ENCODE measurements at regions not wholly inside any gene's neighbourhood (a gene's known extent, or its start where the extent isn't known, plus 50 kb on each side); places are given as distances from the start of the nearest gene placed in this dataset.

DNA sequence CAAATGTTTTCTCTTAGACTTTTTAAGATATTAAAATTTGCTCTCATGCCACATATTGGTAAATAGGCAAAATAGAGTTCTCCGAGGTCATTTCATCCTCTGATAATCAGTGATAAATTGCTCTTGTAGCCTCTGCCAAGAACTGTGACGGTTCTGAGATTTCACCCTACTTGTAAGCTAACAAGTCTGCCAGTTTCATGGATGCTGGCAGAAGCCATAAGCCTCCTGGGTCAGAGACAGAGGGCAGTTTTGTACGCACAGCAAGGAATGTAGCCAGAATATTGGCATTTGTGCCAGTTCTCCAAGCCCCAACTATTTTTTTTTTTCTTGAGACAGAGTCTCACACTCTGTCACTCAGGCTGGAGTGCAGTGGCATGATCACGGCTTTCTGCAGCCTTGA is 945.0 kb upstream of the WWC1 start:
- intact Hi-C loops (cut with micrococcal nuclease; ENCODE audit: unreplicated experiment): no loop called here
- TF ChIP-seq, protein P1, sequence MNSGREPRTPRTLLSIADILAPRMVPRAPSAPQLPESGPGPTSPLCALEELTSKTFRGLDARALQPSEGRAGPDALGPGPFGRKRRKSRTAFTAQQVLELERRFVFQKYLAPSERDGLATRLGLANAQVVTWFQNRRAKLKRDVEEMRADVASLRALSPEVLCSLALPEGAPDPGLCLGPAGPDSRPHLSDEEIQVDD (CRISPR knock-in tag; IDR thresholded peaks at IDR 0.05; ENCODE audit: borderline replicate concordance): no peak
- TF ChIP-seq ISX (CRISPR knock-in tag; conservative IDR thresholded peaks at IDR 0.05) (no peak), RBM22 (optimal IDR thresholded peaks at IDR 0.05; ENCODE audit: low read length) (no peak), KLF9 (CRISPR knock-in tag; IDR thresholded peaks at IDR 0.05; ENCODE audit: low read depth) (no peak), ZNF550 (CRISPR knock-in tag; IDR thresholded peaks at IDR 0.05; ENCODE audit: borderline replicate concordance) (no peak), FOXA3 (CRISPR knock-in tag; IDR thresholded peaks at IDR 0.05) (no peak)
- TF ChIP-seq, protein P2, sequence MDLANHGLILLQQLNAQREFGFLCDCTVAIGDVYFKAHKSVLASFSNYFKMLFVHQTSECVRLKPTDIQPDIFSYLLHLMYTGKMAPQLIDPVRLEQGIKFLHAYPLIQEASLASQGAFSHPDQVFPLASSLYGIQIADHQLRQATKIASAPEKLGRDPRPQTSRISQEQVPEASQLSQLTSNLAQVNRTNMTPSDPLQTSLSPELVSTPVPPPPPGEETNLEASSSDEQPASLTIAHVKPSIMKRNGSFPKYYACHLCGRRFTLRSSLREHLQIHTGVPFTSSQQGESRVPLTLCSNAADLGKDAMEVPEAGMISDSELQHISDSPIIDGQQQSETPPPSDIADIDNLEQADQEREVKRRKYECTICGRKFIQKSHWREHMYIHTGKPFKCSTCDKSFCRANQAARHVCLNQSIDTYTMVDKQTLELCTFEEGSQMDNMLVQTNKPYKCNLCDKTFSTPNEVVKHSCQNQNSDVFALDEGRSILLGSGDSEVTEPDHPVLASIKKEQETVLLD (CRISPR knock-in tag; IDR thresholded peaks at IDR 0.05; ENCODE audit: low read depth): no peak
- TF ChIP-seq, protein P3, sequence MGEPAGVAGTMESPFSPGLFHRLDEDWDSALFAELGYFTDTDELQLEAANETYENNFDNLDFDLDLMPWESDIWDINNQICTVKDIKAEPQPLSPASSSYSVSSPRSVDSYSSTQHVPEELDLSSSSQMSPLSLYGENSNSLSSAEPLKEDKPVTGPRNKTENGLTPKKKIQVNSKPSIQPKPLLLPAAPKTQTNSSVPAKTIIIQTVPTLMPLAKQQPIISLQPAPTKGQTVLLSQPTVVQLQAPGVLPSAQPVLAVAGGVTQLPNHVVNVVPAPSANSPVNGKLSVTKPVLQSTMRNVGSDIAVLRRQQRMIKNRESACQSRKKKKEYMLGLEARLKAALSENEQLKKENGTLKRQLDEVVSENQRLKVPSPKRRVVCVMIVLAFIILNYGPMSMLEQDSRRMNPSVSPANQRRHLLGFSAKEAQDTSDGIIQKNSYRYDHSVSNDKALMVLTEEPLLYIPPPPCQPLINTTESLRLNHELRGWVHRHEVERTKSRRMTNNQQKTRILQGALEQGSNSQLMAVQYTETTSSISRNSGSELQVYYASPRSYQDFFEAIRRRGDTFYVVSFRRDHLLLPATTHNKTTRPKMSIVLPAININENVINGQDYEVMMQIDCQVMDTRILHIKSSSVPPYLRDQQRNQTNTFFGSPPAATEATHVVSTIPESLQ (CRISPR knock-in tag; conservative IDR thresholded peaks at IDR 0.05): no peak
- no peak overlapping the region for H2AFZ ChIP-seq (ENCODE audit: low read length)
- no peaks in the 10 kb centered on the region for H3K9me3 ChIP-seq (ENCODE audit: low read length)
- no peak overlapping the region for H3K4me2 ChIP-seq (ENCODE audit: low read depth, low read length)
- POLR2A ChIA-PET: no interaction called here
- no peak overlapping the region for H3K9ac ChIP-seq (ENCODE audit: insufficient read depth, low read depth, low read length)
- H3K79me2 ChIP-seq (ENCODE audit: insufficient read depth, low read length): no peaks in the 10 kb centered on the region
- no peaks in the 10 kb centered on the region for H3K27me3 ChIP-seq (ENCODE audit: control insufficient read depth in 1 of 2, insufficient read depth in 2 of 2, low read length in 2 of 2)
- no peaks in the 10 kb centered on the region for H3K4me1 ChIP-seq (ENCODE audit: insufficient read depth, low read length)
- H3K4me3 ChIP-seq (replicated peaks in 1 of 3; ENCODE audit: insufficient read depth in 1 of 3, low read depth in 2 of 3, low read length in 3 of 3): no peak overlapping the region
- H3K36me3 ChIP-seq (replicated peaks in 1 of 2; ENCODE audit: control insufficient read depth in 1 of 2, insufficient read depth in 2 of 2, low read length in 2 of 2): no peaks in the 10 kb centered on the region
- CTCF ChIA-PET (ENCODE audit: low intra/inter-chr PET ratio, low total read pairs): no interaction called here
- no peak overlapping the region for H3K27ac ChIP-seq (ENCODE audit: extremely low read length, insufficient read depth, low read length)
- in situ Hi-C loops (cut with HindIII; ENCODE audit: extremely low pct_ligation_motif_present, low pct_unique_long_range_greater_than_20kb): no loop called here
- no peaks in the 10 kb centered on the region for H4K20me1 ChIP-seq (ENCODE audit: insufficient read depth, low read length)
- no TSS peak for BruUV-seq (replicated peaks)
- 1% methylated on average over 4 of the region's 4 CpGs for WGBS (ENCODE audit: low lambda C conversion rate)
- DNase-seq (ENCODE audit: low spot score): no peak
- ATAC-seq: no peak
- FAIRE-seq: no peak
